Heart left ventricle (tissue), 16 donors: ENCODE measurements at regions not wholly inside any gene's neighbourhood (a gene's known extent, or its start where the extent isn't known, plus 50 kb on each side); places are given as distances from the start of the nearest gene placed in this dataset.

ENCODE experiments used
- ATAC-seq, 4 donors: fragments of 200-7000 bp; cut with Tn5 transposase; one replicate each; pipeline ENCODE4 v1.9.1; 2020 to 2022; ENCODE audit warnings: moderate library complexity in 4 of 4, mild to moderate bottlenecking in 3 of 4, moderate number of reproducible peaks in 1 of 4
- DNase-seq, 5 donors: peaks; one replicate each; pipeline ENCODE4 v3.0.0-alpha.2; 2020
- H3K27ac ChIP-seq, 12 donors: fragments of 200-600 bp; sonication (generic) in 4 of 12; one replicate each; pipeline versions ENCODE4 v1.5.0 to v1.8.0; 2016 to 2022; ENCODE audit warnings: mild to moderate bottlenecking in 2 of 12
- H3K27me3 ChIP-seq, 9 donors: fragments of 200-600 bp; sonication (generic) in 2 of 9; one replicate each; pipeline versions ENCODE4 v1.5.1 to v1.8.0; 2016 to 2022; ENCODE audit warnings: mild to moderate bottlenecking in 3 of 9
- H3K36me3 ChIP-seq, 9 donors: fragments of 200-600 bp; sonication (generic) in 2 of 9; one replicate each; pipeline versions ENCODE4 v1.5.0 to v1.8.0; 2018 to 2022; ENCODE audit warnings: mild to moderate bottlenecking in 2 of 9
- H3K4me1 ChIP-seq, 12 donors: fragments of 200-600 bp; sonication (generic) in 4 of 12; one replicate each; pipeline versions ENCODE4 v1.5.0 to v1.8.0; 2016 to 2022; ENCODE audit warnings: mild to moderate bottlenecking in 3 of 12
- H3K4me3 ChIP-seq, 12 donors: fragments of 200-600 bp; sonication (generic) in 4 of 12; one replicate each; pipeline versions ENCODE4 v1.5.0 to v1.8.0; 2017 to 2022; ENCODE audit warnings: mild to moderate bottlenecking in 9 of 12, moderate library complexity in 4 of 12
- H3K9me3 ChIP-seq, 12 donors: fragments of 200-600 bp; sonication (generic) in 4 of 12; one replicate each; pipeline versions ENCODE4 v1.5.0 to v1.8.0; 2016 to 2022; ENCODE audit warnings: mild to moderate bottlenecking in 1 of 12
- CTCF ChIP-seq, 12 donors: fragments of 200-600 bp; sonication (generic) in 4 of 12; IDR thresholded peaks; one replicate each; pipeline versions ENCODE4 v1.5.0 to v1.8.0; 2018 to 2022; ENCODE audit warnings: antibody characterized with exemption in 12 of 12, mild to moderate bottlenecking in 5 of 12
- POLR2A ChIP-seq, 2 donors: fragments of 450-650 bp; IDR thresholded peaks; one replicate each; pipeline ENCODE4 v1.6.1; 2017; ENCODE audit warnings: antibody characterized with exemption in 2 of 2, mild to moderate bottlenecking in 2 of 2, moderate library complexity in 2 of 2
- WGBS, 4 donors: extraction: QIAGEN DNeasy Blood & Tissue Kit in 2 of 4; methylation state at CpG; one replicate each; pipeline versions ENCODE4 v1.1.5 to v1.1.7; 2013 to 2018; 5-methylcytosine and 5-hydroxymethylcytosine counted together
- intact Hi-C, 10 donors: fragments of 100-400 bp; cut with DNase I; formaldehyde crosslinking; loops; one replicate each; pipeline versions ENCODE4 v1.11.1 to v1.14.2; 2022
- donor health status: ischemic (EF 13 %, LVEDD 7.1; RV severe dilation, severe dysfunction).
- donor health status: healthy with polysubstance abuse.
- donor health status: DM: no; HTN: yes; CAD: no.
- donor health status: DM: no; HTN: no; CAD: no.
- donor health status: ischemic (EF 25% LVEDD 6.9; RV normal size, moderate dysfunction).
- donor health status: ischemic (EF 25% LVEDD 5.7; RV mildly dilated, moderate dysfunction).
- donor health status: healthy.
- donor health status: DM: yes; HTN: yes; CAD: no.
- donor health status: ischemic (EF 35%, LVEDD 5.7; RV mildly dilated, moderate dysfunction).
- donor health status: nonischemic (EF 11% LVEDD 7.7; RV severe dilation, severe dysfunction).
- donor health status: DM: yes; HTN: yes; CAD: no.
- donor health status: PGD.
- donor health status: ischemic (EF 29% LVEDD 5.4; RV normal size, mild dysfunction).
- donor health status: nonischemic (EF 23%, LVEDD 6.1; RV moderate dilation, normal function).

GRCh38 chr12:114616081-114616480 is 67.9 kb downstream of the TBX3 start:
- DNase-seq (no peak), ATAC-seq (no peak)
- Histone ChIP-seq H3K4me1 (no peaks in the 10 kb centered on the region), H3K27me3 (peaks cover 0 to 9% (median 0%) of the 10 kb centered on the region in 9 donors), H3K9me3 (peaks cover 0 to 14% (median 2%) of the 10 kb centered on the region in 12 donors), H3K36me3 (no peaks in the 10 kb centered on the region), H3K4me3 (no peak overlapping the region), H3K27ac (no peak overlapping the region)
- no peak for TF ChIP-seq POLR2A (IDR thresholded peaks at IDR 0.05)
- TF ChIP-seq CTCF (IDR thresholded peaks at IDR 0.05) = no peak
- 84 to 94% (median 89%) methylated on average over 7 of the region's 7 CpGs for WGBS, 4 donors
- intact Hi-C loops = no loop called here

- Histone ChIP-seq H3K27ac (no peak overlapping the region), H3K27me3 (peaks cover 0 to 12% (median 2%) of the 10 kb centered on the region in 9 donors), H3K9me3 (peaks cover 0 to 14% (median 2%) of the 10 kb centered on the region in 12 donors), H3K36me3 (no peaks in the 10 kb centered on the region), H3K4me3 (no peak overlapping the region), H3K4me1 (no peaks in the 10 kb centered on the region)
- intact Hi-C loops = no loop called here
- DNase-seq (no peak), ATAC-seq (no peak)
- 65 to 69% (median 68%) methylated on average over 3 of the region's 3 CpGs for WGBS, 4 donors
- TF ChIP-seq CTCF (IDR thresholded peaks at IDR 0.05) = no peak
- no peak for TF ChIP-seq POLR2A (IDR thresholded peaks at IDR 0.05)
These were observed 69.9 kb downstream of the TBX3 start for GRCh38 chr12:114614040-114614439.

- Histone ChIP-seq H3K9me3 (peaks cover 0 to 9% (median 2%) of the 10 kb centered on the region in 12 donors), H3K27ac (no peak overlapping the region), H3K4me1 (no peaks in the 10 kb centered on the region), H3K4me3 (no peak overlapping the region), H3K36me3 (no peaks in the 10 kb centered on the region), H3K27me3 (peaks cover 0 to 12% (median 2%) of the 10 kb centered on the region in 9 donors)
- TF ChIP-seq POLR2A (IDR thresholded peaks at IDR 0.05) (no peak), CTCF (IDR thresholded peaks at IDR 0.05) (no peak)
- intact Hi-C loops = no loop called here
- WGBS, 4 donors = 48 to 70% (median 63%) methylated on average over 6 of the region's 6 CpGs
- no peak for DNase-seq
- no peak for ATAC-seq
These were observed 71.9 kb downstream of the TBX3 start for GRCh38 chr12:114612062-114612461.

- Histone ChIP-seq H3K36me3 (no peaks in the 10 kb centered on the region), H3K9me3 (peaks cover 0 to 9% (median 2%) of the 10 kb centered on the region in 12 donors), H3K4me1 (no peaks in the 10 kb centered on the region), H3K27ac (no peak overlapping the region), H3K27me3 (peaks cover 0 to 12% (median 2%) of the 10 kb centered on the region in 9 donors), H3K4me3 (no peak overlapping the region)
- 79 to 86% (median 85%) methylated on average over 8 of the region's 8 CpGs for WGBS, 4 donors
- no peak for DNase-seq
- no peak for TF ChIP-seq CTCF (IDR thresholded peaks at IDR 0.05)
- TF ChIP-seq POLR2A (IDR thresholded peaks at IDR 0.05) = no peak
- intact Hi-C loops = no loop called here
- ATAC-seq = no peak
These were observed 72.6 kb downstream of the TBX3 start for GRCh38 chr12:114611145-114612018.
